HEK293T (cell line): ENCODE measurements at regions not wholly inside any gene's neighbourhood (a gene's known extent, or its start where the extent isn't known, plus 50 kb on each side); places are given as distances from the start of the nearest gene placed in this dataset.

ENCODE experiments used
- ARNT ChIP-seq: fragments of 450-650 bp; IDR thresholded peaks from 2 replicates; pipeline ENCODE4 v1.6.1; 2017; ENCODE audit warnings: mild to moderate bottlenecking
- BHLHE40 ChIP-seq: fragments of 450-650 bp; IDR thresholded peaks from 2 replicates; pipeline ENCODE4 v1.6.1; 2016; ENCODE audit warnings: mild to moderate bottlenecking, moderate library complexity, borderline replicate concordance
- FOXA1 ChIP-seq: fragments of 450-650 bp; IDR thresholded peaks from 2 replicates; pipeline ENCODE4 v1.6.1; 2016; ENCODE audit warnings: mild to moderate bottlenecking
- FOXK2 ChIP-seq: fragments of 450-650 bp; IDR thresholded peaks from 2 replicates; pipeline ENCODE4 v1.6.1; 2016; ENCODE audit warnings: mild to moderate bottlenecking
- HDGF ChIP-seq: fragments of 450-650 bp; IDR thresholded peaks from 2 replicates; pipeline ENCODE4 v1.6.1; 2017; ENCODE audit warnings: antibody characterized with exemption, borderline replicate concordance
- NFRKB ChIP-seq: fragments of 450-650 bp; IDR thresholded peaks from 2 replicates; pipeline ENCODE4 v1.6.1; 2016; ENCODE audit warnings: mild to moderate bottlenecking, moderate library complexity
- SP1 ChIP-seq: fragments of 450-650 bp; IDR thresholded peaks from 2 replicates; pipeline ENCODE4 v1.6.1; 2017
- SUZ12 ChIP-seq: fragments of 450-650 bp; IDR thresholded peaks from 2 replicates; pipeline ENCODE4 v1.6.1; 2016; ENCODE audit warnings: mild to moderate bottlenecking
- ZNF384 ChIP-seq: fragments of 450-650 bp; IDR thresholded peaks from 2 replicates; pipeline ENCODE4 v1.6.1; 2016

- TF ChIP-seq HDGF, result no peak
- TF ChIP-seq ARNT, result no peak
- TF ChIP-seq NFRKB, result no peak
- no peak for TF ChIP-seq SUZ12
- no peak for TF ChIP-seq FOXA1
- TF ChIP-seq FOXK2, result no peak
- TF ChIP-seq ZNF384, result no peak
- no peak for TF ChIP-seq SP1
- TF ChIP-seq BHLHE40, result no peak
Measured at GRCh38 chr6:74654296-74654695, 551.6 kb downstream of the COL12A1 start.
